HG03558 (cell line): ENCODE measurements at regions not wholly inside any gene's neighbourhood (a gene's known extent, or its start where the extent isn't known, plus 50 kb on each side); places are given as distances from the start of the nearest gene placed in this dataset.
"Not testable (repeated sequence)": the region's sequence is repeated elsewhere in the genome, so short reads cannot be mapped to it uniquely, and the experiment has no call there.

ENCODE experiments used
- ATAC-seq: cut with Tn5 transposase; IDR thresholded peaks from one replicate; pipeline ENCODE4 v1.9.1; 2021; ENCODE audit warnings: moderate number of reproducible peaks; ENCODE audit not compliant: unreplicated experiment; ENCODE audit errors: extremely low read depth

- no peak for ATAC-seq
These were observed 329.3 kb downstream of the GPD2 start for GRCh38 chr2:156765450-156765849.

DNA sequence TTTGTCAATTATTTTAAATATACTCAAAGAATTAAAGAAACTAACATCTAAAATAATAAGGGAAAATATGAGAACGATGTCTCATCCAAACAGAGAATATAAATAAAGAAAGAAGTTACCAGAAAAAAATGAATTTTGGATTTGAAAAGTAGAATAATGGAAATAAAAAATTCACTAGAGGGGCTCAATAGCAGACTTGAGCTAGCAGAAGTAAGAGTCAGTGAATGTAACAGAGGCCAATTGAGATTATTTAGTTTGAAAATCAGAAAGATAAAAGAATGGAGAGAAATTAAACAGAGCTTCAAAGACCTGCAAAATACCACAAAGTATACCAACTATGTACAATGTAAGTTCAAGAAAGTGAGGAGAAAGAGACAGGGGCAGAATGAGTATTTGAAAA is 333.6 kb downstream of the GPD2 start:
- ATAC-seq, result no peak

DNA sequence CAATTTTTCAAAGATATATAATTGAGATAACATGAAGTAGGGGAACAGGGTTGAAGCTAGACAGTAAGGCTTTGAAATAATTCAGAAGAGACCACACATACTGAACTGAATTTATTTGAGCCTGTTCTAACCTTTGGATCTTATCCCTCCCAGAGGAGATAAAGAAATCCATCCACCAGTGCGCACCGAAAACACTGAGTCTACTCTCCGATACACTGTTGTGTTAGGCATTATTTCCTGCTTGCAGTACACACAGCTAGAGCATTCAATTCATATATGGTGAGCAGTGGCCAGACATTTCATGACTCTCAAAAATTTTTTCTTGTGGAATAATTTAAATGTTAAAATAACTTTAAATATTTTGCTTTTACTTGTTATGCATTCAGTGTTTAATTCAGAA is 342.7 kb downstream of the GPD2 start:
- no peak for ATAC-seq

- ATAC-seq, result no peak
These were observed 343.4 kb downstream of the GPD2 start for GRCh38 chr2:156779416-156780120.

- not testable (repeated sequence) for ATAC-seq
These were observed 345.5 kb downstream of the GPD2 start for GRCh38 chr2:156781677-156782076.

GRCh38 chr2:156784020-156784701 is 348.0 kb downstream of the GPD2 start:
- no peak for ATAC-seq

GRCh38 chr2:156787517-156787916 is 351.3 kb downstream of the GPD2 start:
- ATAC-seq, result no peak

DNA sequence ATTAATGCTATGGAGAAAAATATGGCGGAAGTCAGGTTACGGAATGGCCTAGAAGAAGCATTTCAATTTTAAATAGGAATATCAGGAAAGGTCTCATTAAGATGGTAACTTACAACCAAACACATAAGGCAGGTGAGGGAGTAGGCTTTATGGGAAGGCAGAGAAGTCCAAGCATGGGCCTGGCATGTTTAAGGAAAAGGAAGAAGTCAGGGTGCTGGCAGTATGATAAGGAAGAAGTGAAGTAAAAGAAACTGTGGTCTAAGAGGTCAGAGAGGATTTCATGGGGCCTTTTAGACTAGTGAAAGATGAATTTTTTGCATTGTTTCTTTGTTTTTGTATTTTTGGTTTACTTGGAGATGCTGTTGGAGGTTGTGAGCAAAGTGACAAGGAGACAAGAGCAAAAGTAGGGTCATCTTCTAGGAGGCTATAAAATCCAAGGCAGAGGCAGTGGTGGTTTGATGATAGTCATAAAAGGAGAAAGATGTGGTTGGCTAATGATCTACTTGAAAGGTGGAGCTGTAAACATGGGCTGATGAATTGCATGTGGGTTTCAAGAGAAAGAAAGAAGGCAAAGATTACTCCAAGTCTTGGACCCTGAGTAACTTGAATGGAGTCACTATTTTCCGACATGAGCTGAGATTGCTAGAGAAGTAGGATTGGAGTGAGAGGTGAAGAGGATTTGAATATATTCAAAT is 354.3 kb downstream of the GPD2 start:
- no peak for ATAC-seq

DNA sequence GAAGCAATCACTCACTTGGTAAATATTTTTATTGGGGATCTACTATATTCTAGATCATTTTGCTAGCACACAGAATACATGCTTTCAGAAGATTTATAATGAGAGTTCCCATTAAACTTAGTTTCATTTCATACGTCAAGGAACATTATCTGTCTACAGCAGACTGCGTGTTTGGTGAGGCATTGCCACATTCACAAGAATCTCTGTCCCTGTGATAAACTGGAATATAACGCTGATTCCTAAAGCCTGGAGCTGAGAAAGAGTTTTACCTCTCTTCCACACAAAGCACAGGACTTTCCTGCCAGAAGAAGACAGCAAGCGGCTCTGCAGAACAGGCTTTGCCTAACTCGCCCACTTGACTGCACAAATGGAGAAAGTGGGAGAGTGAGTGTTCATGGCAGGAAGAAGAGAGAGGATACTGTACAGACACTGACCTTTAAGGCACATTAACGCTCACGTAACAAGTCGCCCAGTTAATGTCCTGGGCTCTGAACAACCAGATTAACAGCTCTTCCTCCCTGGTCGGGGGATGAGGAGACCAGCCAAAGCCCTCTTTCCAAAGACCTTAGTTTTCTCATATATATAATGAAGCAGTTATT is 356.2 kb downstream of the GPD2 start:
- no peak for ATAC-seq

DNA sequence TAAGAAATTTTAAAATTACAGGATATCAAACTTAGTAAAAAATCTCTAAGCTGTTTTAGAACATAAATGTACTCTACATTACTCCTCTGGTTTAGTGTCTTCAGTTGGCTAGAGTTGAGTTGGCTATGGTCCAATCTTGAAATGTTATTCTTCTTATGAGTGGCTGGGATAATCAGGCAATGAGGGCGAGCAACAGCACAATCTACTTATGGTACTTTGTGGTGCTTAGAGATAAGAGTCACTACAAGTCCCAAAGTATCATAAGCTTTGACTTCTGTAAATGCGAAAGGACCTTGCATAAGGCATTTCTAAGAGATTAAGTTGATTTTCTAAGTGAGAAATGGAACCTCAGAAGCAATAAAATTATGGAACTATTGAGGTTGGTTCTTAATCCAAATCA is 361.7 kb downstream of the GPD2 start:
- no peak for ATAC-seq

- no peak for ATAC-seq
These were observed 364.0 kb downstream of the GPD2 start for GRCh38 chr2:156800065-156800653.

- ATAC-seq, result no peak
These were observed 364.7 kb downstream of the GPD2 start for GRCh38 chr2:156800781-156801361.

- ATAC-seq, result no peak
These were observed 367.1 kb downstream of the GPD2 start for GRCh38 chr2:156803243-156803642.

- ATAC-seq, result no peak
These were observed 367.8 kb downstream of the GPD2 start for GRCh38 chr2:156803967-156804366.

DNA sequence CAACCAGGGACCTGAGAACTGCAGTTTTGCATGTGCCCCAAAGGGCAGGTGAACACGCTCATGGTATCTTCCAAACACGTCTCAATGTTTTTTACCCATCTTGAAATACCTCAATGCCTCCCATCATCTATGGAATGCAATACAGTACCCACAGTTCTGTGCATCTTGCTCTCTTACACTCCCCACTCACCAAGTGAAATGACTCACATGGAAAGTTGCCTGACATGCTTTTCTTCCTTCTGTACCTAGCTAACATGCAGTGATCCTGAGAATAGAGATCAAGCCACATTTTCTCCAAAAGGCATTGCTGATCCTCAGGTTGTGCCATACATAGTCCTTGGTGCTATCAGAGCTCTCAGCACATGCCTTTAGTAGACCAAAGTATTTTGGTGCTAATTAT is 373.9 kb downstream of the GPD2 start:
- no peak for ATAC-seq

GRCh38 chr2:156812496-156812895 is 376.3 kb downstream of the GPD2 start:
- ATAC-seq, result no peak

- ATAC-seq, result no peak
These were observed 381.3 kb downstream of the GPD2 start for GRCh38 chr2:156817430-156817829.

DNA sequence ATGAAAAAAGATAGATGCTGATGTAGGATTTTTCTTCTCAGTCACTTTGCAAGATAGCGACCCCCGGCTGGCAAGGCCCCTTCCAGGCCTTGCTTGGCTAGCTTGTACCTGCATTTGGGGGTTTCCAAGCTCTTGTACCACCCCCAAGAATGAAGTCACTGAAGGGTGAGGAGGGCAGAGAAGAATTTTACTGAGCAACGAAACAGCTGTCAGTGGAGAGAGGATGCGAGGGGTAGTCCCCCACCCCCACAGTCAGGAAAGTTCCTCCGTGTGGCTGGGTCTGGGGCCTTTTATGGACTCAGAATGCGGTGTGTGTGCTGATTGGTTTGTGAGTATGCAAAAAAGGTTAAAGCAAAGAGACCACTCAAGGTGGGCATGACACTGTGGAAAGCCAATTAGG is 382.0 kb downstream of the GPD2 start:
- ATAC-seq, result no peak

- ATAC-seq, result no peak
These were observed 382.8 kb downstream of the GPD2 start for GRCh38 chr2:156818944-156819343.

- no peak for ATAC-seq
These were observed 390.3 kb downstream of the GPD2 start for GRCh38 chr2:156826341-156826933.
